Activated CD4-positive, alpha-beta T cell treated with anti-CD3 and anti-CD28 coated beads, Interleukin-2, Interleukin-4, amounts not matched to agents 100 ng/mL and 50 ng/mL, durations not matched to agents 16 hours and 8 hours (primary cell): ENCODE measurements at regions not wholly inside any gene's neighbourhood (a gene's known extent, or its start where the extent isn't known, plus 50 kb on each side); places are given as distances from the start of the nearest gene placed in this dataset.

Experiments
- DNase-seq: peaks from one replicate; pipeline ENCODE4 v3.0.0-alpha.2; 2020; ENCODE audit warnings: low spot score

DNA sequence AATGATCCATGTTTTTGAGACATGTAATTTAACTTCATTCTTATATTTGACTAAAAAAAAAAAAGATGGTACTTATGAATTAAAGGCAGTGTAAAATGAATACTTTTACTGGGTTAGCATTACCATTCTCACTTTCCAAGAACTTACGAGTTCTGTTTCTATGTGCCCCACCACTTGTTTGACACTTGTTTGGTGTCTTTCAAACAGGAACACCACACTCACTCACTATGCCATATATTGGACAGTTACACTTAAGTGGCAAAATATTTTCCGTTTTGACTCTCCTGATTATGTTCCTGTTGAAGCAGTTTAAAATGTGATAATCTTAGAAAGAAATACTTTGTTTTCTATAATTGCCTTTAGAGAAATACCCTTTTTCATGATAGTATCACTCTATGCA is 56.6 kb upstream of the ATXN7L3B start:
- no peak for DNase-seq

DNA sequence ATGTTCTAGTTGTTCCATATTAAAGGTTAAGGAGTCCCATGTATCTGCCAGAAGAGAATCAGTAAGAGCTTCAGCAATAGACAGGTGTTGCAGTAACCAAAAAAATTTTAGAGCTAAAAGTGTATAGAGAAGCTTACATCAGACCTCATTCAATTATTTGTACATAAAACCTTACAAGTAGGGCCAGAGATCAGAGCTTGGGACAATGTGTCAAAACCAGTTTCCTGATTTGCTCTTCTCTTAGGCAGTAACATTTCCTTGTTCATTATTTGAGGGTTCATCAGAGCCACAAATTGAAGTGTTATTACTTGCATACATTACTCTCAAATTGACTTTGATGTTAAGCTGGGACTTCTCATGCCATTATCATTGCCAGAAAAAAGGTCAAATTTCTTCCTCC is 55.5 kb upstream of the ATXN7L3B start:
- no peak for DNase-seq

DNA sequence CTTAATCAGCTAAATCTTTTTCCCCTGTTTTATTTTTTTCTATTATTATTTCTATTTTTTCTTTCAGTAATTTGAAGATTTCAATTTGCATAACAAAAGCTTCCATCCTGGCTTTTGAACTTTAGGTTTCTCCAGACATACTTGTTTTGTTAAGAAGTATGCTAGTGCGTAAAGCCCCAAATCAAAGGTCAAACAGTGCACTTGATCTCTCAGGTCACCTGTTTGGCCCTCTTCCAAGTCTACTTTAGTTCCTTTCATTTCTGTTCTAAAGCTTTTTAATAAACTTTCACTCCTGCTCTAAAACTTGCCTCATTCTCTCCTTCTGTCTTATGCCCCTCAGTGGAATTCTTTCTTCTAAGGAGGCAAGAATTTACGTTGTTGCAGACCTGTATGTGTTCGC is 54.6 kb upstream of the ATXN7L3B start:
- DNase-seq = no peak
